Stimulated activated CD8-positive, alpha-beta memory T cell treated with anti-CD3 and anti-CD28 coated beads, Interleukin-2, amount 100 ng/mL, for 1 hour (primary cell): ENCODE measurements at regions not wholly inside any gene's neighbourhood (a gene's known extent, or its start where the extent isn't known, plus 50 kb on each side); places are given as distances from the start of the nearest gene placed in this dataset.
"Not testable (repeated sequence)": the region's sequence is repeated elsewhere in the genome, so short reads cannot be mapped to it uniquely, and the experiment has no call there.

Source experiments
- DNase-seq, 2 donors: peaks; one replicate each; pipeline ENCODE4 v3.0.0-alpha.2; 2020; ENCODE audit warnings: low read depth in 2 of 2

DNA sequence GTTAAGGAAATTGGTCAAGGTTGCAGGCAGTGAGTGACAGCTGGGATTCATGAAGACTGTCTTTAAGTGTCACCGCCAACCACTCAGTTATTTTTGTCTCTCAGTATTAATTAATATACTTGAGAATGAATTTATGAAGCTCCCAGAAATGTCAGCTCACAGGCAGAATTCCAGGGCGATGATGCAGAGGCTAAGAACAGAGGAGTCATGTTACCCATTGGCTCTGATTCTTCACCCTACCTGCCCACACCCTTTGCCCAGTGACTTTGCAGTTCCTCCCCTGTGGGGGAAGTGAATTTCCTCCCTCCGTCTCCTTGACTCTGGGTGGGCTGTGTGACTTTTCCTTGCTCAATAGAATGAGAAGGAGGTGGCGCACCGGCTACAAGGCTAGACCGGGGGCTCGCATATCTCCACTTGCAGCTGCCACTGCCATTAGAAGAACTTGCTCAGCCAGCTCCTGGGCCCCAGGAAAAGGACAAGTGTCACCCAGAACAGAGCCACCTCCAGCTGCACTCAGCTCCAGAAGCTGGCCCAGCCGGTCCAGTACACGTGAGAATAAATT, 157.1 kb upstream of the PRKCQ start:
- DNase-seq, result no peak

DNA sequence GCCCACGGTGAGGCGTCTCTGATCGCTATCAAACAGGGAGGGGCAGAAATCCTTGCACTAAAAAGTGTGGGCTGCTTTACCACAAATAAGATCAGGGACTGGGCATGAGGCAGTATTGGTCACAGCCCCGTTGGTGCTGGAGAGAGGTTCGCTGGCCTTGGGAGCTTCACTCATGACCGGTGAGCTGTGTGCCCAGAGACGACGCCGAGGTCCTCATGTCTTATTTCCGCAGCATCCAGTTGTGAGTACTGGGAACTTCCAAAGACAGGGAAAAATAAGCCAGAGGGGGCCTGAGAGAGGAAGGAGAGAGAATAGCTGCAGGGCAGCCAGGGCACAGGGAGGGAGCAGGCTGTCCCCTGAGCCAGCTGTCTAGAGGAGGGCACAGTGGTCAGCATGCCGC, 154.2 kb upstream of the PRKCQ start:
- no peak for DNase-seq

GRCh38 chr10:6729861-6730344, 149.8 kb upstream of the PRKCQ start:
- DNase-seq, result no peak

GRCh38 chr10:6729071-6729774, 149.1 kb upstream of the PRKCQ start:
- no peak for DNase-seq

- DNase-seq, result no peak
Measured at GRCh38 chr10:6726924-6727323, 146.8 kb upstream of the PRKCQ start.

DNA sequence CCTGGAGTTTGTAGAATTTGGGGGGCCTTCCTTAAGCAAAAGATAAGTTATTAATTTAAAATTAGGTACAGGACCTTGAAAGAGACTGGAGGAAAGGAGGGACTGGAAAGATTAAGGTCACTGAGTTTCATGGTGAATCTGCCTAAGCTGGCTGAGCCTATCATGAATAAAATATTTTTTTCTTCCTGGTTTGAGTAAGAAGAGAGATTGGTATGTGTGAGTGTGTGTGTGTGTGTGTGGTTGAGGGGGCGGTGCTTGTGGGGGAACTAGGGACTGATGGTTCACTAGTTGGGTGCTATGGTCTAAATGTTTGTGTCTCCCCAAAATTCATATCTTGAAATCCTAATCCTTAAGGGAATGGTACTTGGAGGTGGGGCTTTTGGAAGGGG, 142.5 kb upstream of the PRKCQ start:
- no peak for DNase-seq

DNA sequence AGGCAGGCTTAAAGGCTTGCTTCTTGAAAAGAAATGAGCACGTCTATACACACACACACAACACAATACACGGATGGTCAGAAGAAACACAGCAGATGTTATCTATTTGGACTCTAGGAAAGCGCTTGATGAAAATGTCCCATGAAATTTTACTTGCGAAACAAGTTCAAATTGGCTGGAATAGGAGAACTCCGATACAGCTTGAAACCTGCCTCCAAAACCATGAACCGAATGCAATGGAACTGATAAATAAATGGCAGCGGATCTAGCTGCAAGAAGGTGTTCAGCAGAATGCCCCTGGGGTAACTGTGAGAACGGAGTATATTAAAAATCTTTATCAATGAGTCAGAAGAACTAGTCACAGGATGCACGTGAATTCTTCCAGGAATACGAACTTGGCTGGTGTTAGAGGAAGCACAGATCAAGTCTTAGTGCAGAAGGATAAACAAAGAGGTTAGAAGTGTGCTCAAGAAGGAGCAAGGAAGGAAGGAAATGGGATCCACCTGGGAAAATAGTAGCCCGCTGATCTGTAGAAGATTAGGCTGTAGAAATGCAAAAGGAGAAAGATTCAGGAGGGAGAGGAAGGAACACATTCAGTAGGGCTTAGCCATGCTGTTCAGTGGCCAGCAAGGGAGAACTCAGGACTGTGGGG, 142.0 kb upstream of the PRKCQ start:
- DNase-seq, result no peak

DNA sequence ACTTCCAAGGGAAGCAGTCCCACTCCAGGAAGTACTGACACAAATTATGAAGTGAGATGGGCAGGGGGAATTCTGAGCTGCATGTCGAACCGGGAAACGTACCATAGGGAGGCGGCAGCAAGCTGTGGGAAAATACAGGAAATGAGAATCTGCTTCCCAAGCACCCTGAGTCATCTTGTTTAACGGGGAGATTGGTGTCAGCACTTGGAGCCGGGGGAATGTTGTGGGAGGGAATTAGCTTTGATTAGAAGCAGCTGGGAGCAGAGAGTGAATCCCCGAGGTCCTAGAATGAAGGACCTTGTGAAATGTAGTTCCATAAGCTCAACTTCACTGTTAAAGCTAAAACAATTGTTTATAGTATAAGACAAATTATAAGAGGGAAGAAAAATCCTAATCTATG, 141.4 kb upstream of the PRKCQ start:
- DNase-seq, result no peak

GRCh38 chr10:6719561-6719960, 139.5 kb upstream of the PRKCQ start:
- no peak for DNase-seq

GRCh38 chr10:6718550-6718949, 138.5 kb upstream of the PRKCQ start:
- DNase-seq, result no peak

DNA sequence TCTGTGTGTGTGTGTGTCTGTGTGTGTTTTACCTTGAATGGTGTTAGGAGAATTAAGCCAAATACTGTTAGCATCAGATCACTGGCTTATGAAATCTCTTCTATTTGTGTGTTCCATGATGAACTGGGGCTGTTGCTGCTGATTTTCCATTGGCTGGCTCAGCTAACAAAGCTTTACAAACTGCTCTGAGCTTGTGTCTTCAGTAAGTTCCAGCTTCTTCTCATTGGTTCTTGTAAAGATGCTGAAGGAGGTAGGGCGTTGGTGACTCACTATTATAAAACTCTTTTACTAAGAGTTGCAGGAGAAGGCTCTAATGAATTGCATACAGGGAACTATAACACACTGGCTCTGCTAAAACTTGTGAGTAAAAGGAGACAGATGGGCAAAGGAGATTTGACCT, 136.4 kb upstream of the PRKCQ start:
- no peak for DNase-seq

GRCh38 chr10:6713716-6714115, 133.6 kb upstream of the PRKCQ start:
- DNase-seq, result no peak

GRCh38 chr10:6713120-6713519, 133.0 kb upstream of the PRKCQ start:
- no peak for DNase-seq

GRCh38 chr10:6711881-6712280, 131.8 kb upstream of the PRKCQ start:
- no peak for DNase-seq

- no peak for DNase-seq
Measured at GRCh38 chr10:6711408-6711841, 131.3 kb upstream of the PRKCQ start.

DNA sequence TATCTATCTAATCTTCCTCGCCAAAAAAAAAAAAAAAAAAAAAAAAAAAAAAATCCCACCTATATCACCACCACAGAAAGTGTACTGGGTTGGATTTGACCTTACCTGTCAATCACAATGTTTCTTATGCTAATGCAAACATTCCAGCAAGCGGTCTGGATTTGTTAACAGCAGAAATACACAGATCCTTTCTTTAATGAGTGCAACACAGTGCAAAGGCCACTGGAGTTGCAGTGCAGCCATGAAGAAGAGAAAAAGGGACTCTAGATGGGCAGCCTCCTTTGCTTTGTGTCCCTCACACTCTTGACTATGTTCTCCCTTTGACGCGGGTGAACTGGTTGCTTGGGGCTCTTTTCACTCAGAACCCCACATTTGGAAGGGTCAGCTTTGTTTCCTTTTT, 127.3 kb upstream of the PRKCQ start:
- DNase-seq, result no peak

DNA sequence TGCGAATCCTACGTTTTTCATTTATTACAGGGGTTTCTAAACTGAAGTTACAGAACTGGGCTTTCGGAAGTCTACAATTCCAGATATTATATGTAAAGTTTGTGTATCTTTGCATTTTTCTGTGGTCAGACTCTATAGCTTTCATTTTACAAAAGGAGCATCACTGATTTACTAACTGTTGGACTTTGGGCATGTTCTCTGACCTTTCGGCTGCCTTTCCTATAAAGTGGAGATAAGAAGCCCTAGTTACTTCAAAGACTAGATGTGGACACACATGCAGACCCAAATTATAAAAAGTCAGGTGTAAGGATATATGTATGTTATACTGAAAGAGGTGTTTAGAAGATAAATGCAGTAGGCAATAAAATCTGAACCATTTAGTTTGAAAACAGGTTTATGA, 126.6 kb upstream of the PRKCQ start:
- no peak for DNase-seq

DNA sequence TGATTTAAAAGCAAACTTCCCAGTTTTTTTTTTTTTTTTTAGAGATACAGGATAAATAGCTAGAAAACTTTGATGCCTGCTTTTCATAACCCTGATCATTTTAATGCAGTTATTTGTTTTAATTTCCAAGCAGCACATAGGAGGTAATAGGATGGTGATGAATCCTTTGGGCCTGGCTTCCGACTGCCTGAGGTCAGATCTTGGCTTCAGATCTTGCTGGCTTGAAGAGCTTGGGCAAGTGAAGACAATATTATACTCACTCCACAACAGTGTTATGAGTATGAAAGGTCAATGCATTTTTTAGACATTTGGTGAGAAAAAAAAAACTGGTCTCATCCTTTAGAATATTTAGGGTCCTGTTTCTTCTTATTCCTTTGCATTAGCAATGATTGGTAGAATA, 124.8 kb upstream of the PRKCQ start:
- no peak for DNase-seq

DNA sequence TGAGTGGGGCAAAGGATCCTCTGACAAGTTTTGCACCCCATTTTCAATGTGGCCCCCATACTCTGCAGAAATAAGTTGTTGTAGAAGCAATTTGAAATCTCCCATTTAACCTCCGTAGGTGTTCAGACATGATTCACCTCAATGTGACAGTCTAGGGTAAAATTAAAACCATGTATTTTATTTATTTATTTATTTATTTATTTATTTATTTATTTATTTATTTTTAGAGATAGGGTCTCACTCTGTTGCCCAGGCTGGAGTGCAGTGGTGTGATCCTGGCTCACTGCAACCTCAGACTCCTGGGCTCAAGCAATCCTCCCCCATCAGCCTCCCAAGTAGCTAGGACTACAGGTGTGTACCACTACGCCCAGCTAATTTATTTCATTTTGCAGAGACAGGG, 122.8 kb upstream of the PRKCQ start:
- not testable (repeated sequence) for DNase-seq

DNA sequence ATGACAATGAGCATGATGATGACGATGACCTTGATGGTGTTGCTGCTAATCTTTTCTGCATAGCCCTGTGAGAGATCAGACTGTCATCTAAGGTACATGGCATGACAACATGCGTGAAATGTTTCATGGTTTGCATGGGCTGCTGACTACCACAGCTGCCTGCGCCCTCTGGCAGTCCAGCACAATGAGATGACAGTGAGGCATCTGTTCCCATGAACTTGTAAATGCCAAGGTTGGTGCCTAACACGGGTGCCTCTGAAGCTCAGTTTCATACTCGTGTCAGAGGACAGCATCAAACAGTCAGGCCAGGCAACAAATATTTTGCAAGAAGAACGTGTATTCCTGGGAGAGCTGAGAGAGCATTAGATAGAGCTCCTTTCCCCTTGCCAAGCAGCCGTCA, 122.0 kb upstream of the PRKCQ start:
- DNase-seq, result no peak

GRCh38 chr10:6701289-6701688, 121.2 kb upstream of the PRKCQ start:
- no peak for DNase-seq

DNA sequence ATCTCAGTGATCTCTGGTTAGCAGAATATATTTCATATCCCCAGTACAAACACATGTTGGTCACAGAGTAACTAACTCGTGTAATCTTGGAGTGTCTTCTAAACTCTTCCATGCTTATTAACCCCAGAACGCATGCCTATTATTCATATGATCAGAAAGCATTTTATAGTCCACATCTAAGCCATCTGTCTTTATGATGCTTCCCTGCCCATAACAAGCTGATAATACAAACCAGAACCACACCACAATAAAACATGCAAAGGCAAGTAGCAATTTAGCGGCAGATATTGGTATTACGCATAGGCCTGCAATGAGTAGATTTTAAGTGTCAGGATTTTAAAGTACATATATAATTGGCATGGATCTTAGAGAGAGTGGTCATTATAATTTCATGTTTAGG, 120.0 kb upstream of the PRKCQ start:
- DNase-seq, result no peak

DNA sequence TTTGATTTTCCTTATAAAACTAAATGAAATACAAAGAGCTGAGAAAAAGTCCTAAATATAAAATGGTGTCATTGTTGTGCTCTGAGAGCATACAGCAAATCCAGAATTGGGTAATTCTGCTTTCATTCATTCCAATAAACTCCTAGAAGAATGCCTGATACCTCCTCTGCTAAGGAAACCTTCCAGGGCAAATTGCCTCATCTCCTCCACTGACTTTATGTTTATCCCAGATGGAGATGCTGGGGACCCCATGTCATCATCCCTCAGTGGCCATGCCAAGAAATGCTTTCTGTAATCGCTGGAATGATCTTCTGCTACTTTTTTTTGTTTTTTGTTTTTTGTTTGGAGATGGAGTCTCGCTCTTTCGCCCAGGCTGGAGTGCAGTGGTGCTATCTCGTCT, 119.3 kb upstream of the PRKCQ start:
- no peak for DNase-seq
